ENCODE measurements at regions not wholly inside any gene's neighbourhood (a gene's known extent, or its start where the extent isn't known, plus 50 kb on each side); places are given as distances from the start of the nearest gene placed in this dataset.
"Not testable (repeated sequence)": the region's sequence is repeated elsewhere in the genome, so short reads cannot be mapped to it uniquely, and the experiment has no call there.

- DNase-seq = no peak
Measured at GRCh38 chr2:5594249-5594695, 97.9 kb upstream of the SOX11 start.

- DNase-seq = no peak
Measured at GRCh38 chr2:5596868-5597267, 95.3 kb upstream of the SOX11 start.

GRCh38 chr2:5598156-5598555 lies 94.0 kb upstream of the SOX11 start:
- DNase-seq = no peak

GRCh38 chr2:5609201-5609600 lies 83.0 kb upstream of the SOX11 start:
- DNase-seq = no peak

- no peak for DNase-seq
Measured at GRCh38 chr2:5612666-5613065, 79.5 kb upstream of the SOX11 start.

GRCh38 chr2:5616019-5616418 lies 76.2 kb upstream of the SOX11 start:
- DNase-seq = no peak

GRCh38 chr2:5617358-5617757 lies 74.8 kb upstream of the SOX11 start:
- no peak for DNase-seq

GRCh38 chr2:5617796-5618195 lies 74.4 kb upstream of the SOX11 start:
- DNase-seq = no peak

- DNase-seq = no peak
Measured at GRCh38 chr2:5618271-5618670, 73.9 kb upstream of the SOX11 start.

- DNase-seq = not testable (repeated sequence)
Measured at GRCh38 chr2:5625556-5626065, 66.6 kb upstream of the SOX11 start.

GRCh38 chr2:5628484-5628883 lies 63.7 kb upstream of the SOX11 start:
- DNase-seq = not testable (repeated sequence)

GRCh38 chr2:5629510-5629909 lies 62.7 kb upstream of the SOX11 start:
- not testable (repeated sequence) for DNase-seq

GRCh38 chr2:5637051-5637450 lies 55.1 kb upstream of the SOX11 start:
- DNase-seq = not testable (repeated sequence)
